A673 (cell line): ENCODE measurements at regions not wholly inside any gene's neighbourhood (a gene's known extent, or its start where the extent isn't known, plus 50 kb on each side); places are given as distances from the start of the nearest gene placed in this dataset.

Experiments used
- BruUV-seq: library from RNA; stranded (reverse); fragments of 400-500 nt; replicated peaks from 2 replicates; lab custom pipeline; 2021; lab: Mats Ljungman, UMichigan
- CTCF ChIA-PET: fragments of 300-600 bp; sonication (Branson Sonifier 250); formaldehyde crosslinking; loops from one replicate; lab custom pipeline; 2022; ENCODE audit warnings: antibody characterized with exemption; lab: Charles Lee
- POLR2A ChIA-PET: fragments of 300-600 bp; sonication (Branson Sonifier 250); formaldehyde crosslinking; loops from one replicate; lab custom pipeline; 2022; ENCODE audit warnings: antibody characterized with exemption; ENCODE audit not compliant: low non-redundant PET; lab: Charles Lee
- DNase-seq: peaks from one replicate; pipeline ENCODE4 v3.0.0-alpha.2; 2015; ENCODE audit warnings: low spot score
- H3K27ac ChIP-seq: fragments of 200-600 bp; sonication (generic); 2 replicates; pipeline ENCODE4 v1.5.1; 2016; ENCODE audit warnings: mixed run types, low read depth, mild to moderate bottlenecking, mixed read lengths, antibody characterized with exemption, low read length; ENCODE audit not compliant: poor library complexity, severe bottlenecking
- H3K27me3 ChIP-seq: fragments of 200-600 bp; sonication (generic); replicated peaks from 2 replicates; pipeline ENCODE4 v1.6.1; 2017; ENCODE audit warnings: mixed run types, low read depth, mild to moderate bottlenecking, mixed read lengths, antibody characterized with exemption, low read length; ENCODE audit not compliant: insufficient read depth, poor library complexity
- H3K36me3 ChIP-seq: fragments of 200-600 bp; sonication (generic); 2 replicates; pipeline ENCODE4 v1.6.1; 2016; ENCODE audit warnings: mixed run types, mild to moderate bottlenecking, mixed read lengths, antibody characterized with exemption, low read length; ENCODE audit not compliant: insufficient read depth, poor library complexity, severe bottlenecking
- H3K4me1 ChIP-seq: fragments of 200-600 bp; sonication (generic); 2 replicates; pipeline ENCODE4 v1.6.1; 2017; ENCODE audit warnings: mixed run types, mild to moderate bottlenecking, mixed read lengths, antibody characterized with exemption, low read length; ENCODE audit not compliant: insufficient read depth, poor library complexity, severe bottlenecking
- H3K4me3 ChIP-seq: fragments of 200-600 bp; sonication (generic); 2 replicates; pipeline ENCODE4 v1.5.1; 2016; ENCODE audit warnings: low read depth, mixed run types, mild to moderate bottlenecking, mixed read lengths, low read length; ENCODE audit not compliant: poor library complexity, severe bottlenecking
- H3K9me3 ChIP-seq: fragments of 200-600 bp; sonication (generic); 2 replicates; pipeline ENCODE4 v1.6.1; 2016; ENCODE audit warnings: mixed run types, low read depth, mild to moderate bottlenecking, mixed read lengths, antibody characterized with exemption, low read length; ENCODE audit not compliant: poor library complexity, severe bottlenecking
- EZH2 ChIP-seq: fragments of 200-600 bp; sonication (generic); IDR thresholded peaks from 2 replicates; pipeline ENCODE4 v1.6.1; 2017; ENCODE audit warnings: borderline replicate concordance, low read depth, mild to moderate bottlenecking, mixed read lengths, antibody characterized with exemption, low read length; ENCODE audit not compliant: poor library complexity, severe bottlenecking
- intact Hi-C: fragments of 100-400 bp; cut with micrococcal nuclease; formaldehyde crosslinking; loops from one replicate; pipeline ENCODE4 v1.10.0; 2022; ENCODE audit not compliant: unreplicated experiment
- TF ChIP-seq, protein P1 (sequence below): fragments of 300-800, 200-600 bp; sonication (generic); conservative IDR thresholded peaks from 2 replicates; pipeline ENCODE4 v1.5.1; 2017; ENCODE audit warnings: low read depth, mild to moderate bottlenecking, antibody characterized with exemption, low read length, moderate library complexity, mixed read lengths

DNA sequence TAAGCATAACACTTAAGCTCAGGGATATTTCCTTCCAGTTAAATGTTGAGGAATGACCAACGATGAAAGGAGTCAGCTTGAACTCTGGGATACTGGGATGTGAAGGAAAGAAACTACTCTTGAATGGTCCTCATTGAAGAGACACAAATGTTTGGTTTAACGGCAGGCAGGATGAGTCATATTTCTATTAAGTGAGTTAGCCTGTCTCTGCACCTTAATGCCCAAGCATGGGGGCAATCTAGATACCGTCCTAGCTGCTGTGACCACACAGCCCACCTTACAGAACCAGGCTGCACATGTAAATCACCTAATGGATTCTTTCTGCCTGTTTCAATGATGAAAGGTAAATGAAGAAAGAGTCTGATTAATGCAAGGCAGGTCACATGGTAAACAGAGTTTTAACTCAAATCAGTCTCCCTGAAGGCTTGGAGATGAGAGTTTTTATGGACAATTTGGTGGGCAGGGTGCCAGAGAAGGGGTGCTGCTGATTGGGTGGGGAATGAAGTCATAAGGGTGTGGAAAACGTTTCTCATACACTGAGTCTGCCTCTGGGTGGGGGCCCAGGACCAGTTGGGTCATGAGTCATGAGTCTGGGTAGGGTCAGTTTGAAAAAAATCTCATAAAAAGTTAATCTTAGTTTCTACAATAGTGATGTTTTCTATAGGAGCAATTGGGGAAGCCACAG is 144.6 kb upstream of the MMADHC start:
- Histone ChIP-seq H3K27me3 (peaks cover 1% of the 10 kb centered on the region), H3K36me3 (no peaks in the 10 kb centered on the region), H3K27ac (no peak overlapping the region), H3K4me1 (peaks cover 33% of the 10 kb centered on the region), H3K9me3 (peaks cover 17% of the 10 kb centered on the region), H3K4me3 (no peak overlapping the region)
- TF ChIP-seq EZH2, result no peak
- TF ChIP-seq, protein P1, sequence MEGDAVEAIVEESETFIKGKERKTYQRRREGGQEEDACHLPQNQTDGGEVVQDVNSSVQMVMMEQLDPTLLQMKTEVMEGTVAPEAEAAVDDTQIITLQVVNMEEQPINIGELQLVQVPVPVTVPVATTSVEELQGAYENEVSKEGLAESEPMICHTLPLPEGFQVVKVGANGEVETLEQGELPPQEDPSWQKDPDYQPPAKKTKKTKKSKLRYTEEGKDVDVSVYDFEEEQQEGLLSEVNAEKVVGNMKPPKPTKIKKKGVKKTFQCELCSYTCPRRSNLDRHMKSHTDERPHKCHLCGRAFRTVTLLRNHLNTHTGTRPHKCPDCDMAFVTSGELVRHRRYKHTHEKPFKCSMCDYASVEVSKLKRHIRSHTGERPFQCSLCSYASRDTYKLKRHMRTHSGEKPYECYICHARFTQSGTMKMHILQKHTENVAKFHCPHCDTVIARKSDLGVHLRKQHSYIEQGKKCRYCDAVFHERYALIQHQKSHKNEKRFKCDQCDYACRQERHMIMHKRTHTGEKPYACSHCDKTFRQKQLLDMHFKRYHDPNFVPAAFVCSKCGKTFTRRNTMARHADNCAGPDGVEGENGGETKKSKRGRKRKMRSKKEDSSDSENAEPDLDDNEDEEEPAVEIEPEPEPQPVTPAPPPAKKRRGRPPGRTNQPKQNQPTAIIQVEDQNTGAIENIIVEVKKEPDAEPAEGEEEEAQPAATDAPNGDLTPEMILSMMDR, result no peak
- POLR2A ChIA-PET, result no interaction called here
- no TSS peak for BruUV-seq
- peak; percentile 36 for DNase-seq
- intact Hi-C loops, result loop anchor here (1.0 to 5.0 kb wide), 2 partner anchors 95 to 1506 kb away; no protein-coding TSS in a partner anchor
- CTCF ChIA-PET, result no interaction called here

DNA sequence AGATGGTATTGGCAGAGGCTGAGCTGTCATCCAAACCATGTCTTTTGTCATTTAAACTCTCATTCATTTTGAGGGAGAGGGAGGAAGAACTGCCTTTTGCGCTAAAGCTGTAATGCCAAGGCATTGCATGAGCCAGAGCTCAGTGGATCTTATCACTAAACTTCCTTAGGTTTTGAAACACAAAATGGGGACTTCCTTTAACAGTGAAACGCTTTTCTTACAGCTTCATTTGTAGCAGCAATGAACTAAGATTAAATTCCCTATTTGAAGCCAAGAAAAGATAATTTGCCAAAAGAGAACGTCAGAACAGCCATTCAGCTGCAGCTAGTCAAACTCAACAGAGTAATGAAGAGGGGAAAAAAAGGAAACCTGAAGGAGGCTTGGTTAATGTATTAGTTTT is 143.5 kb upstream of the MMADHC start:
- peaks cover 33% of the 10 kb centered on the region for H3K4me1 ChIP-seq
- no TSS peak for BruUV-seq
- peaks cover 10% of the 10 kb centered on the region for H3K9me3 ChIP-seq
- intact Hi-C loops, result loop anchor here (5.0 kb wide), 1 partner anchor 96 kb away; no protein-coding TSS in a partner anchor
- H3K27ac ChIP-seq, result no peak overlapping the region
- ChIA-PET POLR2A (no interaction called here), CTCF (no interaction called here)
- H3K36me3 ChIP-seq, result no peaks in the 10 kb centered on the region
- no peak for DNase-seq
- peaks cover 12% of the 10 kb centered on the region for H3K27me3 ChIP-seq
- no peak overlapping the region for H3K4me3 ChIP-seq
- TF ChIP-seq, protein P1, result no peak
- no peak for TF ChIP-seq EZH2

DNA sequence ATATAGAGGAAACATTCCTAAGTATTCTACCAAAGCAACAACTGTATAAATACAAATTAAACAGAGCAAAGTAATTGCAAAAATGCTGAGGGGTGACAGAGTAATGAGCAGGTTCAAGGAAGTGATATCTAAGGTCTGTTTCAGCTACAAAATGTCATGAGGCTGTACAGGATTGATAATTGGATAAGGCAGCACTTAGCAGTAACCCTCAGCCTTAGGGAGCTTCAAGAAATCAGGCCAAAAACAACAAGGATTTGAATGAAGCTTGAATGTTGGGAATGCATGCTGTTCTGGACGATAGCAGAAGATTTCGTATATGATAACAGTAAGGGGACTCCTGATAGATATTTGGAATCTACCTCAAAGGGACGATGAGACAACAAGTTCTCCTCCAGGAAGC is 142.0 kb upstream of the MMADHC start:
- no peak for TF ChIP-seq EZH2
- TF ChIP-seq, protein P1, result no peak
- ChIA-PET POLR2A (no interaction called here), CTCF (no interaction called here)
- no peaks in the 10 kb centered on the region for H3K36me3 ChIP-seq
- H3K27me3 ChIP-seq, result peaks cover 19% of the 10 kb centered on the region
- no peak overlapping the region for H3K27ac ChIP-seq
- no peak overlapping the region for H3K4me3 ChIP-seq
- intact Hi-C loops, result no loop called here
- no peaks in the 10 kb centered on the region for H3K9me3 ChIP-seq
- BruUV-seq, result no TSS peak
- no peak for DNase-seq
- peaks cover 37% of the 10 kb centered on the region for H3K4me1 ChIP-seq
